ENCODE measurements at regions not wholly inside any gene's neighbourhood (a gene's known extent, or its start where the extent isn't known, plus 50 kb on each side); places are given as distances from the start of the nearest gene placed in this dataset.

- H3K79me2 ChIP-seq (ENCODE audit: insufficient read depth, low read length), result peaks cover 4% of the 10 kb centered on the region
- TF ChIP-seq, protein P1, sequence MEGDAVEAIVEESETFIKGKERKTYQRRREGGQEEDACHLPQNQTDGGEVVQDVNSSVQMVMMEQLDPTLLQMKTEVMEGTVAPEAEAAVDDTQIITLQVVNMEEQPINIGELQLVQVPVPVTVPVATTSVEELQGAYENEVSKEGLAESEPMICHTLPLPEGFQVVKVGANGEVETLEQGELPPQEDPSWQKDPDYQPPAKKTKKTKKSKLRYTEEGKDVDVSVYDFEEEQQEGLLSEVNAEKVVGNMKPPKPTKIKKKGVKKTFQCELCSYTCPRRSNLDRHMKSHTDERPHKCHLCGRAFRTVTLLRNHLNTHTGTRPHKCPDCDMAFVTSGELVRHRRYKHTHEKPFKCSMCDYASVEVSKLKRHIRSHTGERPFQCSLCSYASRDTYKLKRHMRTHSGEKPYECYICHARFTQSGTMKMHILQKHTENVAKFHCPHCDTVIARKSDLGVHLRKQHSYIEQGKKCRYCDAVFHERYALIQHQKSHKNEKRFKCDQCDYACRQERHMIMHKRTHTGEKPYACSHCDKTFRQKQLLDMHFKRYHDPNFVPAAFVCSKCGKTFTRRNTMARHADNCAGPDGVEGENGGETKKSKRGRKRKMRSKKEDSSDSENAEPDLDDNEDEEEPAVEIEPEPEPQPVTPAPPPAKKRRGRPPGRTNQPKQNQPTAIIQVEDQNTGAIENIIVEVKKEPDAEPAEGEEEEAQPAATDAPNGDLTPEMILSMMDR (IDR thresholded peaks at IDR 0.05), result no peak
- no peaks in the 10 kb centered on the region for H3K36me3 Mint-ChIP-seq
- no peaks in the 10 kb centered on the region for H3K27me3 ChIP-seq (ENCODE audit: control insufficient read depth in 2 of 2, insufficient read depth in 2 of 2, low read length in 2 of 2)
- no peaks in the 10 kb centered on the region for H3K9me3 Mint-ChIP-seq
- peaks cover 0 to 3% (median 2%) of the 10 kb centered on the region in 3 donors for H3K27me3 Mint-ChIP-seq (ENCODE audit: low read depth in 3 of 3)
- H3K27ac ChIP-seq (ENCODE audit: low read depth in 1 of 2, low read length in 2 of 2), result no peak overlapping the region
- peaks cover 32 to 33% of the 10 kb centered on the region in 2 donors for H3K4me1 ChIP-seq (ENCODE audit: control insufficient read depth in 1 of 2, insufficient read depth in 2 of 2, low read length in 2 of 2)
- H3K4me3 Mint-ChIP-seq, result no peak overlapping the region
- no peak overlapping the region for H3K4me3 ChIP-seq (replicated peaks in 1 of 3; ENCODE audit: low read depth in 2 of 3, low read length in 3 of 3)
- H3K36me3 ChIP-seq (replicated peaks in 1 of 2; ENCODE audit: control insufficient read depth in 1 of 2, insufficient read depth in 2 of 2, low read length in 2 of 2), result no peaks in the 10 kb centered on the region
- H3K9ac ChIP-seq (ENCODE audit: insufficient read depth, low read length, poor library complexity, severe bottlenecking), result no peak overlapping the region
- H3K9me3 ChIP-seq (replicated peaks in 1 of 2; ENCODE audit: control insufficient read depth in 1 of 2, insufficient read depth in 1 of 2, low read length in 2 of 2), result no peaks in the 10 kb centered on the region
- intact Hi-C loops (cut with micrococcal nuclease), result no loop called here
- no peak overlapping the region for H3K27ac Mint-ChIP-seq
- no peak overlapping the region for H2AFZ ChIP-seq (ENCODE audit: insufficient read depth, low read depth, low read length, poor library complexity, severe bottlenecking)
- H4K20me1 ChIP-seq (ENCODE audit: insufficient read depth, low read length), result no peaks in the 10 kb centered on the region
- DNase-seq, result no peak
- no peak overlapping the region for H3K4me2 ChIP-seq (replicated peaks; ENCODE audit: extremely low read depth, low read length, poor library complexity, severe bottlenecking)
- no peaks in the 10 kb centered on the region for H3K4me1 Mint-ChIP-seq
- 96% methylated on average over 8 of the region's 8 CpGs for WGBS (ENCODE audit: insufficient coverage)
Measured at GRCh38 chr1:234781241-234782065, 171.5 kb upstream of the IRF2BP2 start.

DNA sequence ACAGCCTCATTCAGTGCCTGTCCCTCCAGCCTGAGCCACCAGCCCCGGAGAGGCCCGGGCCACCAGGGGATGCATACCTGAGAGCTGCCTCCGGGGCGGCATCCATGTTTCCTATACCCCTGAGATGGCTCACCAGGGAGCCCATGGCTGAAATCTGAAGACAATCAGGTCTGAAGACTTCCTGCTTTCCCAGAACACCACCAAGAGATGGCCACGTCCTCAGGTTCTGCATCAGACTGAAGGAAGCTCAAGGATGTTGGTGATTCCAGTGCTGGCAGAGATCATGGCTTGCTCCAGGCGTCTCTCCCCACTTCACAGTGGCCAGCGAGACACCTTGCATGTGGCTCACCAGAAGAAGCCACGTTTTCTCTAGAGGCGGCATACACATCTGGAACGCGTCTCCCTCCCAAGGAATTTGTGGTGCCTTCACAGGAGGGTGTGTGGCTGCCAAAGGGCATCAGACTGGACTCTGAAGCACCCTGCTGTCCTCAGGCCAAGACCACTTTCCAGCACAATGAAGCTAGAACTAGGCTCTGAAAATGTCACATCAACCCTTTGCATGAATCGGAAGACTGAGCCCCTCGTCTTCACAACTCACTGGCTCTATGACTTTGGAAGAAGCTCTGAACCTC is 170.7 kb upstream of the IRF2BP2 start:
- Histone ChIP-seq H3K4me1 (ENCODE audit: control insufficient read depth in 1 of 2, insufficient read depth in 2 of 2, low read length in 2 of 2) (peaks cover 41 to 42% of the 10 kb centered on the region in 2 donors), H3K27me3 (ENCODE audit: control insufficient read depth in 2 of 2, insufficient read depth in 2 of 2, low read length in 2 of 2) (no peaks in the 10 kb centered on the region), H3K9me3 (replicated peaks in 1 of 2; ENCODE audit: control insufficient read depth in 1 of 2, insufficient read depth in 1 of 2, low read length in 2 of 2) (no peaks in the 10 kb centered on the region), H3K4me2 (replicated peaks; ENCODE audit: extremely low read depth, low read length, poor library complexity, severe bottlenecking) (no peak overlapping the region), H3K79me2 (ENCODE audit: insufficient read depth, low read length) (peaks cover 4% of the 10 kb centered on the region), H3K27ac (ENCODE audit: low read depth in 1 of 2, low read length in 2 of 2) (no peak overlapping the region), H3K4me3 (replicated peaks in 1 of 3; ENCODE audit: low read depth in 2 of 3, low read length in 3 of 3) (no peak overlapping the region), H3K9ac (ENCODE audit: insufficient read depth, low read length, poor library complexity, severe bottlenecking) (no peak overlapping the region), H3K36me3 (replicated peaks in 1 of 2; ENCODE audit: control insufficient read depth in 1 of 2, insufficient read depth in 2 of 2, low read length in 2 of 2) (no peaks in the 10 kb centered on the region), H2AFZ (ENCODE audit: insufficient read depth, low read depth, low read length, poor library complexity, severe bottlenecking) (peak overlapping the region; percentile 13), H4K20me1 (ENCODE audit: insufficient read depth, low read length) (no peaks in the 10 kb centered on the region)
- H3K36me3 Mint-ChIP-seq, result no peaks in the 10 kb centered on the region
- no peak overlapping the region for H3K27ac Mint-ChIP-seq
- WGBS (ENCODE audit: insufficient coverage), result 91% methylated on average over 13 of the region's 13 CpGs
- intact Hi-C loops (cut with micrococcal nuclease), result no loop called here
- H3K27me3 Mint-ChIP-seq (ENCODE audit: low read depth in 3 of 3), result peaks cover 0 to 3% (median 2%) of the 10 kb centered on the region in 3 donors
- no peaks in the 10 kb centered on the region for H3K4me1 Mint-ChIP-seq
- DNase-seq, result no peak
- TF ChIP-seq, protein P1 (IDR thresholded peaks at IDR 0.05), result no peak
- no peak overlapping the region for H3K4me3 Mint-ChIP-seq
- H3K9me3 Mint-ChIP-seq, result no peaks in the 10 kb centered on the region

Measured in CD14-positive monocyte (primary cell).